HEK293T (cell line): ENCODE measurements at regions not wholly inside any gene's neighbourhood (a gene's known extent, or its start where the extent isn't known, plus 50 kb on each side); places are given as distances from the start of the nearest gene placed in this dataset.
"Not testable (repeated sequence)": the region's sequence is repeated elsewhere in the genome, so short reads cannot be mapped to it uniquely, and the experiment has no call there.

ENCODE experiments used
- CTCF ChIA-PET: fragments of 350-600 bp; formaldehyde crosslinking; extraction: SDS; loops from one replicate; lab custom pipeline; 2021; ENCODE audit warnings: antibody characterized with exemption, inconsistent platforms; lab: Yijun Ruan, JAX
- POLR2A ChIA-PET: fragments of 350-600 bp; formaldehyde crosslinking; extraction: SDS; loops from one replicate; lab custom pipeline; 2020; ENCODE audit warnings: antibody characterized with exemption, inconsistent platforms; lab: Yijun Ruan, JAX
- DNase-seq: peaks from one replicate; pipeline ENCODE4 v3.0.0; 2012; ENCODE audit warnings: mixed read lengths; ENCODE audit errors: extremely low spot score
- ARNT ChIP-seq: fragments of 450-650 bp; IDR thresholded peaks from 2 replicates; pipeline ENCODE4 v1.6.1; 2017; ENCODE audit warnings: mild to moderate bottlenecking
- BHLHE40 ChIP-seq: fragments of 450-650 bp; IDR thresholded peaks from 2 replicates; pipeline ENCODE4 v1.6.1; 2016; ENCODE audit warnings: mild to moderate bottlenecking, moderate library complexity, borderline replicate concordance
- CTBP1 ChIP-seq: fragments of 450-650 bp; IDR thresholded peaks from 2 replicates; pipeline ENCODE4 v1.6.1; 2016; ENCODE audit warnings: borderline replicate concordance
- ELF4 ChIP-seq: fragments of 450-650 bp; IDR thresholded peaks from 2 replicates; pipeline ENCODE4 v1.6.1; 2017; ENCODE audit warnings: antibody characterized with exemption
- FOXA1 ChIP-seq: fragments of 450-650 bp; IDR thresholded peaks from 2 replicates; pipeline ENCODE4 v1.6.1; 2016; ENCODE audit warnings: mild to moderate bottlenecking
- FOXK2 ChIP-seq: fragments of 450-650 bp; IDR thresholded peaks from 2 replicates; pipeline ENCODE4 v1.6.1; 2016; ENCODE audit warnings: mild to moderate bottlenecking
- FOXM1 ChIP-seq: fragments of 450-650 bp; IDR thresholded peaks from 2 replicates; pipeline ENCODE4 v1.6.1; 2017; ENCODE audit warnings: mild to moderate bottlenecking, borderline replicate concordance
- HDGF ChIP-seq: fragments of 450-650 bp; IDR thresholded peaks from 2 replicates; pipeline ENCODE4 v1.6.1; 2017; ENCODE audit warnings: antibody characterized with exemption, borderline replicate concordance
- L3MBTL2 ChIP-seq: fragments of 450-650 bp; conservative IDR thresholded peaks from 2 replicates; pipeline ENCODE4 v1.6.1; 2016; ENCODE audit warnings: mild to moderate bottlenecking
- LEF1 ChIP-seq: fragments of 450-650 bp; IDR thresholded peaks from 2 replicates; pipeline ENCODE4 v1.6.1; 2017; ENCODE audit warnings: mild to moderate bottlenecking, borderline replicate concordance
- NFRKB ChIP-seq: fragments of 450-650 bp; IDR thresholded peaks from 2 replicates; pipeline ENCODE4 v1.6.1; 2016; ENCODE audit warnings: mild to moderate bottlenecking, moderate library complexity
- PKNOX1 ChIP-seq: fragments of 450-650 bp; IDR thresholded peaks from 2 replicates; pipeline ENCODE4 v1.6.1; 2016
- SP1 ChIP-seq: fragments of 450-650 bp; IDR thresholded peaks from 2 replicates; pipeline ENCODE4 v1.6.1; 2017
- SUZ12 ChIP-seq: fragments of 450-650 bp; IDR thresholded peaks from 2 replicates; pipeline ENCODE4 v1.6.1; 2016; ENCODE audit warnings: mild to moderate bottlenecking
- TARDBP ChIP-seq: fragments of 450-650 bp; IDR thresholded peaks from 2 replicates; pipeline ENCODE4 v1.6.1; 2016
- ZNF384 ChIP-seq: fragments of 450-650 bp; IDR thresholded peaks from 2 replicates; pipeline ENCODE4 v1.6.1; 2016

- no peak for DNase-seq
- POLR2A ChIA-PET = no interaction called here
- CTCF ChIA-PET = no interaction called here
- TF ChIP-seq SP1 (no peak), FOXK2 (no peak), BHLHE40 (no peak), ARNT (no peak), NFRKB (no peak), L3MBTL2 (no peak), ELF4 (no peak), TARDBP (no peak), PKNOX1 (no peak), ZNF384 (no peak), FOXA1 (no peak), LEF1 (no peak), FOXM1 (no peak), CTBP1 (no peak), SUZ12 (no peak), HDGF (no peak)
These were observed 57.6 kb downstream of the CCDC59 start for GRCh38 chr12:82300611-82301010.

GRCh38 chr12:82299319-82300025 is 58.7 kb downstream of the CCDC59 start:
- no peak for TF ChIP-seq NFRKB
- TF ChIP-seq LEF1 = no peak
- no peak for TF ChIP-seq BHLHE40
- TF ChIP-seq ARNT = no peak
- no peak for TF ChIP-seq FOXK2
- TF ChIP-seq SP1 = no peak
- TF ChIP-seq CTBP1 = no peak
- no peak for TF ChIP-seq ELF4
- TF ChIP-seq PKNOX1 = no peak
- TF ChIP-seq FOXA1 = no peak
- no peak for TF ChIP-seq ZNF384
- ChIA-PET CTCF (no interaction called here), POLR2A (no interaction called here)
- DNase-seq = peak; percentile 8

GRCh38 chr12:82290415-82290814 is 67.8 kb downstream of the CCDC59 start:
- POLR2A ChIA-PET = no interaction called here
- no peak for DNase-seq
- TF ChIP-seq FOXM1 = no peak
- no peak for TF ChIP-seq ARNT
- TF ChIP-seq PKNOX1 = no peak
- TF ChIP-seq SUZ12 = no peak
- TF ChIP-seq BHLHE40 = no peak
- CTCF ChIA-PET = no interaction called here

GRCh38 chr12:82281335-82281734 is 76.9 kb downstream of the CCDC59 start:
- POLR2A ChIA-PET, DNase-seq, CTCF ChIA-PET: not testable (repeated sequence)

GRCh38 chr12:82279536-82280058 is 78.6 kb downstream of the CCDC59 start:
- DNase-seq = no peak
- POLR2A ChIA-PET = no interaction called here
- TF ChIP-seq PKNOX1 (peak; percentile 87), CTBP1 (no peak), SUZ12 (no peak), HDGF (no peak), FOXK2 (no peak), FOXM1 (no peak), SP1 (no peak), FOXA1 (peak; percentile 54; the same call in 1 of the 2 replicates), BHLHE40 (no peak), LEF1 (no peak), L3MBTL2 (no peak), ARNT (no peak), ELF4 (no peak), NFRKB (no peak)
- CTCF ChIA-PET = no interaction called here

GRCh38 chr12:82277582-82277981 is 80.6 kb downstream of the CCDC59 start:
- TF ChIP-seq ARNT (no peak), L3MBTL2 (no peak), FOXM1 (no peak), HDGF (no peak), TARDBP (no peak), BHLHE40 (no peak), PKNOX1 (no peak), CTBP1 (no peak), ZNF384 (no peak), NFRKB (no peak)
- DNase-seq = no peak
- ChIA-PET CTCF (no interaction called here), POLR2A (no interaction called here)
